GM18868 (cell line): ENCODE measurements at regions not wholly inside any gene's neighbourhood (a gene's known extent, or its start where the extent isn't known, plus 50 kb on each side); places are given as distances from the start of the nearest gene placed in this dataset.
"Not testable (repeated sequence)": the region's sequence is repeated elsewhere in the genome, so short reads cannot be mapped to it uniquely, and the experiment has no call there.

Experiments
- ATAC-seq: cut with Tn5 transposase; IDR thresholded peaks from one replicate; pipeline ENCODE4 v1.9.1; 2021; ENCODE audit warnings: mild to moderate bottlenecking, moderate library complexity; ENCODE audit not compliant: unreplicated experiment

- ATAC-seq, result no peak
Measured at GRCh38 chr11:26839911-26840698, 118.2 kb upstream of the SLC5A12 start.

- ATAC-seq, result no peak
Measured at GRCh38 chr11:26841818-26842473, 120.1 kb upstream of the SLC5A12 start.

DNA sequence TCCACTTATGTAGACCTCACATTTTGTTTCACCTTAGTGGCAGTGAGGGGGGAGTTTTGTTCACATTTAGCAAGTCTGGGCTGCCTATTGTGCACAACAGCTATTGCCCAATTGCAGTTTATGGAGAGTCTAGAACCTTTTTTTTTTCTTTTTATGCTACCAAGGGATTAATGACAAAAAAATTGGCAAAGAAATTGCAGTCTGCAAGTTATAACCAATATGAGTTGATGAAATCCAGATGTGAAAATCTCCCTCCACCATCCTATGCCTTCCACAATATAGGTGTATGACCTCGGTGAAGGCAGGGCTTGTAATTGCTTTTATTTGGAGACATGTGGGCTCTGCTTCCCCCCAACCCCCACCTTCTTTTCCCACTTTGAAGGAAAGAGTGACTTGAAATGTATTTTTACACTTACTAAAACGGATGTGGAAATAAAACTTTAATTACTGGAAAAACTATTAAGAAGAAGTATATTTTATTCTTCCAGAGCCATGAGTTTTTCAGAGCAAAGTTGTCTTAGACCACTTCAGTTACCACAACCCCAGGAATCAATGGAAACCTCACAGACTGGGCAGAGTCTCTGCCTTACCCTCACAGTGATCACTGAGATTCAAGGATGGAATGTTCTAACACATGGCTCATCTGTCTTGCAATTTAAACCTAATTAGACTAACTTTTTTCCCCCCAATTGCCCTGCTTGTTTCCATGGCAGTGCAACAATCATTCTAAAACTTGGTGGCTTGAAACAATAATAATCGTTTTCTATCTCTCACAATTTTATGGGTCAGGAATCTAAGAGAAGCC, 120.8 kb upstream of the SLC5A12 start:
- no peak for ATAC-seq

- ATAC-seq, result no peak
Measured at GRCh38 chr11:26843539-26843938, 121.7 kb upstream of the SLC5A12 start.

DNA sequence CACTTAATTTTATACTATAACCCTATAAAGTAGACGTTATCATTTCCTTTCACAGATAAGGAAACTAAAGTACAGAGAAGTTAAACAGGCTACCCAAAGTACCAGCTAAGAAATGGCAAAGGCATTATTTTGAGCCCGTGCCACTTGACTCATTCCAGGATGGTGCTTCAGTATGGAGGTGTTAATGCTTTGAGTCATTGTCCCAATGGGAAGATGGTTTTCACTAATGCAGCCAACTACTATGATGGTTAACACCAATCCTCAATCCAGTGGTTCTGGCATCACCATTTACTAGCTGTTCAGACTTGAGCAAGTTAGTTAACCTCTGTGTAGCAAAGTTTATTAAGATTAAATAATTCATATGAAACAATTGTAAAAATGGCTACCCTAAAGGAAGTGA, 123.1 kb upstream of the SLC5A12 start:
- ATAC-seq, result no peak

- no peak for ATAC-seq
Measured at GRCh38 chr11:26846227-26846626, 124.4 kb upstream of the SLC5A12 start.

DNA sequence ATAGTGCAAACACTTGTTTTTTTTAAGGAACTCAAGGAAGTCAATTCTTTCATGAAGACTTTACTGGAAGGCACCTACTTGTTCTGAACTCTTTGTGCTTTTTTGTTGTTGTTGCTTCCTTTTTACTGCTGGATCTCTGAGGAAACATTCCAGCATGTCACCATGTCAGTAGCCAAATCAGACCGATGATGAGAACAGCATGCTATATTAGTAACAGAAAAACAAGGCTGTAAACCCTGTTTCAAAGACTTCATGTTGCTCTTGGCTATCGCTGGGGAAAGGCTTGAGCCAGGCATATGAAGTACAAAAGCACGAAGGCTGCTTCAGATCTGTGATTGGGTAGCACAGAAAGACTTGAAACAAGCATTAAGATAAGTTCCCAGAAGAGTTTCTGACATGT, 125.6 kb upstream of the SLC5A12 start:
- ATAC-seq, result no peak

- no peak for ATAC-seq
Measured at GRCh38 chr11:26847977-26848376, 126.1 kb upstream of the SLC5A12 start.

DNA sequence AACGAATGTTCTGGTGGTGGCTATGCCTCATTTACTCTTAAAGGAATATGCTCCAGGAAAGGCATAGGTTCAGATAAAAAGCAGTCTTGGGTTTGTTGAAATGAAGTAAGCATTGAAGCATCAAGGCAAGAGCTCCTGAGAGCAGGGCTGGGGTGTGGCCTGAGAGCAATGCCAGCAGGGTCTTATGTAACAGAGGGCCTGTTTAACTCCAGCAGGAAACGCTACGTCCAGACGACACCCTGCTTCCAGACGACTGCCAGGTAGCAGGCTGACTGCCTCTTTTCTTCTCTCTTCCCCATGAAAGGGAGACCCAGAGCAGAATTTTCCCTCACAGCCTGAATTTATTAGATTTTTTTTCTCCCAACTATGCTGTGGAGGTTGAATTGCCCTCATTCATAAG, 127.2 kb upstream of the SLC5A12 start:
- ATAC-seq, result no peak

DNA sequence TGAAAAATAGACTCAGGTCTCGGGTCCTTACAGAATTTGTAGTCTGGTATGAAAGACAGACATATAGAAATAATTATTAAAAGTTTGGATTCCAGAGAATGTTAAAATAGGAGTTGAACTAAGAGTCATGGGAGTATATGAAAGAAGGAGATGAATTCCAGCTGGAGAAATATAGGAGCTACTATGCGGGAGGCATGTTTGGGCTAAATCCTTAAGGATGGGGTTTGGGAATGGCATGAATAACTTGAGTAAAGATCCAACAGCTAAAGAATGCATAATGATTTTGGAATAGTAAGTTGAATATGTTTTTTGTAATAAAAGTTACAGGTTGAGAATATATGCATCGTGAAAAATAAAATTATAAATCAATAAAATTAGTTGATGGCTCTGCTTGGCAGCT, 129.4 kb upstream of the SLC5A12 start:
- ATAC-seq, result no peak

DNA sequence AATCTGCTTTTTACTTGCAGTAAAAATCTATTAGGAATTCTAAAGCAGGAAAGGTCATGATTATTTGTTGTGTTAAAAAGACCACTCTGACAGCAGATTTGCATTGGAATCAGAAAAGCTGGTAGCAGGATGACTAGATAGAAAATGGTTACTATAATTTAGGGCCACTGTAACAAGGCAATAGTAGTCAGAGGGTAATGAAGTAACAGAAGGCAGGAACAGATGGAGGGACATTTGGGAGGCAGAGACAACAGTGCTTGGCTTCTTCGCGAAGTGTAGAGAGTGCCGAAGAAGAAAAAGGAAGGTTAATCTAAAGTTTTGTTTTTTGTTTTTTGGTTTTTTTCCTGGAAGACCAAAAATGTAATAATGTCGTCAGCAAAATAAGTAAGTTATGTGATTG, 129.8 kb upstream of the SLC5A12 start:
- ATAC-seq, result no peak

DNA sequence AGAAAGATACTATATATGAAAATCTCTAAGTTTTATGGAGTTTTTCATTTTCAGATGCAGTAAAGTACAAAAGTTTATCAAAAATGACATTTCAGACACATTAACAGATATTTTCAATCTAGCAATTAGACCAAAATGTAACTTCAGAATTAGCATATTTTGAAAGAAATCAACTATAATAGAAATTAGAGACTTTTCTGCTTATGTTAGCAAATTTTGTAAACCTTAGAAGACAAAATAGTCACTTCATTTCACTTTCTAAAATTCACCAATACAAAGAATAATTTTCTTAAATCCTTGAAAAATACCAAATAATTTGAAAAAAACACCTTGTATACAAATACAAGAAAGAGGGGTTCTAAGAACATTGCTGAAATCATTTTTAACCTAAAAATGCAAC, 135.8 kb upstream of the FIBIN start:
- ATAC-seq, result no peak

- ATAC-seq, result no peak
Measured at GRCh38 chr11:26859416-26859815, 134.5 kb upstream of the FIBIN start.

DNA sequence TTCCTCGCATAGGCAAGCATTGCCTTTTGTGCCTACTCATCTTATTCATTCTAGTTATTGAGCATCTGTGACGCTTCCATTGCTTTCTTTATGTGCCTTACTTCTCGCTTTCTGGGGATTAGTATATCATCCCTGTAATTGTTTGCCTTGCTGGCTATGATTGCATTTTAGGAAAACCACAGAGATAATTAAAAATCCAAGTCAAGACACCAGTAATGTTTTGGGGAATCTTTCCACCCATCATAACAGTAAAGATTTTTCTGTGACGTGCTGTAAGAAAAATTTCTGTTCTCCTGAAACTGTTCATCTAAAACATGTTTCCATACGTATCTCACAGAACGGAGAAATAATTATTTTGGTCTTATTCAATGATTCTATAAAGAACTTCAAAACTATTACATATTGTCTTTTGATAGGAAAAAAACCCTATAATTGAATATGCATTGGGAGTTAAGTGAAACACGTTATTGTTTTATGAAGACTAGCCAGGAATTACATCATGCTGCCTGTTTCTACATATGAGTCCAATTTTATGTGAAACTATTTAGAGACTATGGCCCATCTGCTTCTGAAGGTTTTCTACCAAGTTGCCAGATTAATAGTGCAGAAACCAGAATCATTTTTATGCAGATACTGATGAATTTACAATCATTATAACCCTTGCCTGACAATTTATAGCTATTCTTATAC, 133.7 kb upstream of the FIBIN start:
- no peak for ATAC-seq

DNA sequence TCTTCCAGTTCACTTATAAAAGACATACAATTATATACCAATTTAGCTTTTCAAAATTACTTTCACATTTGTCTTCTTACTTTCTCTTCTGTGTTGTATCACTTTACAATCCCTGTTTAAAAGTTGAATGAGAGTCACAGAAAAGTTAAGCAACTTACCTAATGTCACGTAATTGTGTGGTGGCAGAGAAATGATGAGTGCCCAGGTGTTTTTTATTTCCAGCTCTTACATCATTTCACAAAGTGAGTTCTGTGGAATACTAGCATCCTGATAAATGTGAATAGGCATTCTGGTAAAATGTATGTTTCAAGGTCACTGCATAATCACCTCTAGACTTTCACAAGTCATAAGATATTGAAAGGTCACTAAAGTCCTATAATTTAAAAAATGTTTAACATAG, 133.0 kb upstream of the FIBIN start:
- no peak for ATAC-seq

DNA sequence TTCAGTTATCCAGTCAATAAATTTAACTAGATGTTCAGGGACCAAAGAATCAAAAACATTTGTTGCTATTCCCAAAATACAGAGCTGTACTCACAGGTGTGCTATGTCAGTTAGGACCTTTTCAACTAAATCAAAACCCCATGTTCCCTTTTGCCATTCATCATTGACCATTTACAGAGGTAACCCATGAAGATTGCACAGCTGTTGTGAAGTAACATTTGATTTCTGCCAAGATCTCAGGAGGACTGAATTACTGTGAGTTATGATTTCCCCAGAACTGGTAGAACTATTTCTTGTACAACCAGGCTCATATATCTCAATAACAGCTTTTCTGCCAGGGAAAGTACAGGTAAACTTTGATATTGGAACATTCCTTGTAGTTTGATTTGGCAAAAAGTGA, 131.1 kb upstream of the FIBIN start:
- ATAC-seq, result no peak

GRCh38 chr11:26865703-26866102, 128.2 kb upstream of the FIBIN start:
- ATAC-seq, result no peak

- ATAC-seq, result no peak
Measured at GRCh38 chr11:26867286-26867685, 126.6 kb upstream of the FIBIN start.

DNA sequence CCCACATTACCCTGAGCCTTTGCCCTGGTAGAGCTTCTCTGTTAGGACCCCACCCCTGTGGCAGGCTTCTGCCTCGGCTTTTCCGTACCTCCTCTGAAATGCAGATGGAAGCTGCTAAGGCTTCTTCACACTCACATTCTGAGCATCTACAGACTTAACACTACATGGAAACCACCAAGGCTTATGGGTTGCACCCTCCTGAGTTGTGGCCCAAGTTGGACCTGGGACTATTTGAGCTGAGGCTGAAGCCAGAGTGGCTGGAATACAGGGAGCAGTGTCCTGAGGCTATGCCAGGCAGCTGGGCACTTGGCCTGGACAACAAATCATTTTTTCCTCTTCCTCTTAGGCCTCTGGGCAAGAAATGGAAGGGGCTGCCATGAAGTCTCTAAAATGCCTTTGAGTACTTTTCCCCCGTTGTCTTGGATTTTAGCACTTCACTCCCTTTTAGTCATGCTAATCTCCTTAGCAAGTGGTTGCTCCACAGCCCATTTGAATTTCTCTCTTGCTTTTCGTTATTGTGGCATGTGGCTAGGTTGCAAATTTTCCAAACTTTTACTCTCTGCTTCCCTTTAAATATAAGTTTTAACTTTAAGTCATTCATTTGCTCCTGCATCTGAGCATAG, 114.8 kb upstream of the FIBIN start:
- no peak for ATAC-seq

- not testable (repeated sequence) for ATAC-seq
Measured at GRCh38 chr11:26882363-26882880, 111.5 kb upstream of the FIBIN start.

DNA sequence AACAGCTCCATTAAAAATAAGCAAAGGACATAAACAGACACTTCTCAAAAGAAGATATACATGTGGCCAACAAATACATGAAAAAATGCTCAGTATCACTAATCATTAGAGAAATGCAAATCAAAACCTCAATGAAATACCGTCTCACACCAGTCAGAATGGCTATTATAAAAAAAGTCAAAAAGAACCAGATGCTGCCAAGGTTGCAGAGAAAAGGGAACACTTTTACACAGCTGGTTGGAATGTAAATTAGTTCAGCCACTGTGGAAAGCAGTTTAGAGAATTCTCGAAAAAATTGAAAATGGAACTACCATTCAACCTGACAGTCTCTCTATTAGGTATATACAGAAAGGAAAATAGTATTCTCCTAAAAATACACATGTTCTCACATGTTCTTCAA, 102.4 kb upstream of the FIBIN start:
- ATAC-seq, result no peak
